ENCODE measurements at regions not wholly inside any gene's neighbourhood (a gene's known extent, or its start where the extent isn't known, plus 50 kb on each side); places are given as distances from the start of the nearest gene placed in this dataset.
"Not testable (repeated sequence)": the region's sequence is repeated elsewhere in the genome, so short reads cannot be mapped to it uniquely, and the experiment has no call there.

- Histone ChIP-seq H3K4me1 (peaks cover 9% of the 10 kb centered on the region), H3K9me3 (no peaks in the 10 kb centered on the region), H3K4me3 (no peak overlapping the region), H3K27me3 (ENCODE audit: low read depth) (no peaks in the 10 kb centered on the region), H3K36me3 (replicated peaks) (no peaks in the 10 kb centered on the region)
- DNase-seq (ENCODE audit: low spot score in 2 of 2) = no peak
- in situ Hi-C loops (cut with MboI; ENCODE audit: low sequenced_read_pairs) = no loop called here
Measured at GRCh38 chr1:26626994-26627393, 68.8 kb upstream of the ARID1A start.

GRCh38 chr1:26627954-26628353 is 67.9 kb upstream of the ARID1A start:
- in situ Hi-C loops (cut with MboI; ENCODE audit: low sequenced_read_pairs) = no loop called here
- DNase-seq (ENCODE audit: low spot score in 2 of 2) = no peak
- no peaks in the 10 kb centered on the region for H3K36me3 ChIP-seq (replicated peaks)

GRCh38 chr1:26630634-26631033 is 65.2 kb upstream of the ARID1A start:
- Histone ChIP-seq H3K27me3 (ENCODE audit: low read depth) (no peaks in the 10 kb centered on the region), H3K4me3 (no peak overlapping the region), H3K36me3 (replicated peaks) (no peaks in the 10 kb centered on the region), H3K9me3 (no peaks in the 10 kb centered on the region), H3K4me1 (peaks cover 14% of the 10 kb centered on the region)
- in situ Hi-C loops (cut with MboI; ENCODE audit: low sequenced_read_pairs) = no loop called here
- DNase-seq (ENCODE audit: low spot score in 2 of 2) = no peak

More at GRCh38 chr1:26627954-26628353, 67.9 kb upstream of the ARID1A start:
- peaks cover 9% of the 10 kb centered on the region for H3K4me1 ChIP-seq
- H3K9me3 ChIP-seq = no peaks in the 10 kb centered on the region
- H3K27me3 ChIP-seq (ENCODE audit: low read depth) = no peaks in the 10 kb centered on the region
- no peak overlapping the region for H3K4me3 ChIP-seq

GRCh38 chr1:26635800-26636199 is 60.0 kb upstream of the ARID1A start:
- H3K36me3 ChIP-seq (replicated peaks); H3K4me3 ChIP-seq; in situ Hi-C loops (cut with MboI; ENCODE audit: low sequenced_read_pairs); H3K9me3 ChIP-seq; H3K27me3 ChIP-seq (ENCODE audit: low read depth): not testable (repeated sequence)
- H3K4me1 ChIP-seq = peaks cover 18% of the 10 kb centered on the region
- DNase-seq (ENCODE audit: low spot score in 2 of 2) = peak in 1 of 2 experiments; percentile 18

GRCh38 chr1:26645734-26646133 is 50.1 kb upstream of the ARID1A start:
- no peaks in the 10 kb centered on the region for H3K27me3 ChIP-seq (ENCODE audit: low read depth)
- in situ Hi-C loops (cut with MboI; ENCODE audit: low sequenced_read_pairs) = no loop called here
- no peaks in the 10 kb centered on the region for H3K36me3 ChIP-seq (replicated peaks)
- H3K4me3 ChIP-seq = no peak overlapping the region
- no peaks in the 10 kb centered on the region for H3K9me3 ChIP-seq
- DNase-seq (ENCODE audit: low spot score in 2 of 2) = no peak
- H3K4me1 ChIP-seq = no peaks in the 10 kb centered on the region
